KMS-11 (cell line): ENCODE measurements at regions not wholly inside any gene's neighbourhood (a gene's known extent, or its start where the extent isn't known, plus 50 kb on each side); places are given as distances from the start of the nearest gene placed in this dataset.
"Not testable (repeated sequence)": the region's sequence is repeated elsewhere in the genome, so short reads cannot be mapped to it uniquely, and the experiment has no call there.

Experiments used
- H2AFZ ChIP-seq: fragments of 200-600 bp; sonication (generic); 2 replicates; pipeline ENCODE4 v1.6.1; 2016; ENCODE audit warnings: antibody characterized with exemption, mixed run types, low read depth
- H3K27ac ChIP-seq: fragments of 200-600 bp; sonication (generic); 2 replicates; pipeline ENCODE4 v1.6.1; 2016; ENCODE audit warnings: mild to moderate bottlenecking, mixed run types
- H3K27me3 ChIP-seq: fragments of 200-600 bp; sonication (generic); 2 replicates; pipeline ENCODE4 v1.6.1; 2017; ENCODE audit warnings: mild to moderate bottlenecking, low read depth, mixed run types, moderate library complexity; ENCODE audit not compliant: insufficient read depth
- H3K36me3 ChIP-seq: fragments of 200-600 bp; sonication (generic); 2 replicates; pipeline ENCODE4 v1.6.1; 2017; ENCODE audit warnings: mild to moderate bottlenecking, mixed run types; ENCODE audit not compliant: insufficient read depth
- H3K4me1 ChIP-seq: fragments of 200-600 bp; sonication (generic); 2 replicates; pipeline ENCODE4 v1.6.1; 2016; ENCODE audit warnings: mild to moderate bottlenecking, low read depth, mixed run types; ENCODE audit not compliant: poor library complexity, severe bottlenecking
- H3K4me2 ChIP-seq: fragments of 200-600 bp; sonication (generic); 2 replicates; pipeline ENCODE4 v1.7.0; 2016; ENCODE audit warnings: mild to moderate bottlenecking, mixed run types
- H3K4me3 ChIP-seq: fragments of 200-600 bp; sonication (generic); IDR thresholded peaks from 2 replicates; pipeline ENCODE4 v1.6.1; 2017; ENCODE audit warnings: low read depth, low read length, mixed read lengths; ENCODE audit not compliant: insufficient read depth
- H3K79me2 ChIP-seq: fragments of 200-600 bp; sonication (generic); 2 replicates; pipeline ENCODE4 v1.6.1; 2016; ENCODE audit warnings: low read depth, mixed run types; ENCODE audit not compliant: insufficient read depth
- H3K9ac ChIP-seq: fragments of 200-600 bp; sonication (generic); 2 replicates; pipeline ENCODE4 v1.6.1; 2016; ENCODE audit warnings: mild to moderate bottlenecking, mixed run types
- H4K20me1 ChIP-seq: fragments of 200-600 bp; sonication (generic); 2 replicates; pipeline ENCODE4 v1.6.1; 2016; ENCODE audit warnings: mild to moderate bottlenecking, mixed run types; ENCODE audit not compliant: insufficient read depth
- CTCF ChIP-seq: fragments of 200-600 bp; sonication (generic); conservative IDR thresholded peaks from 2 replicates; pipeline ENCODE4 v1.6.1; 2017; ENCODE audit warnings: low read depth, mild to moderate bottlenecking, antibody characterized with exemption, low read length, moderate library complexity, mixed read lengths

DNA sequence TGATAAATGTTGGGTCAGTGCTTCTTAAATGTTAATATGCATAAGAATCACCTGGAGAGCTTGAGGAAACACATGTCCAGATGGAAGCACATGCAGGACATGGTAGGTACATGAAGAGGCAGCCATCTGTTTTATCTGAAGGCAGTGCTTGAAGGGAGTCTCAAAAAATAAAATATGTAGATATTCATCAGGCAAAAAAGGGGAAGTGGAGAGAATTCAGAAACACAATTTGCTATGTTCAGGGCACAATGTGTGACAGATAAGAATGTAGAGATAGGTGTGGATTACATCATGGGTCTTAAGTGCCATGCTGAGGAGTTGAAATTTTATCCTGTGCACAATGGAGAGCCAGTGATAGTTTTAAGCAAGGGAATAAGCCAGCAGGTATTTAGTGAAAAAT lies 59.6 kb upstream of the CASK start:
- Histone ChIP-seq H3K4me2 (no peak overlapping the region), H3K27ac (no peak overlapping the region), H3K4me1 (no peaks in the 10 kb centered on the region), H3K9ac (no peak overlapping the region), H3K4me3 (no peak overlapping the region), H3K79me2 (no peaks in the 10 kb centered on the region), H3K27me3 (no peaks in the 10 kb centered on the region), H3K36me3 (no peaks in the 10 kb centered on the region), H4K20me1 (no peaks in the 10 kb centered on the region), H2AFZ (no peak overlapping the region)
- TF ChIP-seq CTCF = no peak

- Histone ChIP-seq H3K4me1 (no peaks in the 10 kb centered on the region), H3K79me2 (no peaks in the 10 kb centered on the region), H3K4me2 (no peak overlapping the region), H3K27me3 (no peaks in the 10 kb centered on the region), H3K4me3 (no peak overlapping the region), H4K20me1 (no peaks in the 10 kb centered on the region), H2AFZ (no peak overlapping the region), H3K27ac (no peak overlapping the region), H3K36me3 (no peaks in the 10 kb centered on the region), H3K9ac (no peak overlapping the region)
- no peak for TF ChIP-seq CTCF
Measured at GRCh38 chrX:41981481-41982013, 58.2 kb upstream of the CASK start.

DNA sequence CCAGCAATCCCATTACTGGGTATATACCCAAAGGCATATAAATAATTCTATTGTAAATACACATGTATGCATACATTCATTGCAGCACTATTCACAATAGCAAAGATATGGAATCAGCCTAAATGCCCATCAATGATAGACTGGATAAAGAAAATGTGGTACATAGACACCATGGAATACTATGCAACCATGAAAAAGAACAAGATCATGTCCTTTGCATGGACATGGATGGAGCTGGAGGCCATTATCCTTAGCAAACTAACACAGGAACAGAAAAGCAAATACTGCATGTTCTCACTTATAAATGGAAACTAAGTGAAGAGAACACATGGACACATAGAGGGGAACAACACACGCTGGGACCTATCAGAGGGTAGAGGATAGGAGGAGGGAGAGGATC lies 51.3 kb upstream of the CASK start:
- not testable (repeated sequence) for H3K4me2 ChIP-seq, H3K9ac ChIP-seq, H2AFZ ChIP-seq, H4K20me1 ChIP-seq, H3K4me1 ChIP-seq, H3K79me2 ChIP-seq, H3K4me3 ChIP-seq, H3K27ac ChIP-seq, H3K27me3 ChIP-seq, H3K36me3 ChIP-seq

DNA sequence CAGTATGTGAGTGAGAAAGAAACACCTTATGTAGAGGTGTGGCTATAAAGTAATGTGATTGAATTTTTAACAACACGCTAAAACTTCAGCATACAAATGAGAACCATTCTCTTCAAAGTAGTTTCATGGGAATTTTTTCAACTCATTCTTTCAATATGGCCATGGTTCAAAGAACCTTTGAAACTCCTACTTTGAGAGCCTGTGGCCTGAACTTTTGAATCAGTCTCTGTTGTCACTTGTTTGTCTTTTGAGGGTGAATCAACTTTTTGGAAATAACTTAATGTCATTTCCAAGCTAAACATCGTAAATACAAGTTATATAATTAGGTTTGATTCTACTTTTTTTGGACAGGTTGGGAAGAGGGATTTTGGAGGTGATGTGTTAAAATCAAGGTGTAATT lies 49.9 kb upstream of the CASK start:
- no peaks in the 10 kb centered on the region for H3K27me3 ChIP-seq
- H3K79me2 ChIP-seq = no peaks in the 10 kb centered on the region
- H4K20me1 ChIP-seq = no peaks in the 10 kb centered on the region
- H3K36me3 ChIP-seq = no peaks in the 10 kb centered on the region
- H3K4me2 ChIP-seq = no peak overlapping the region
- no peak overlapping the region for H2AFZ ChIP-seq
- H3K4me1 ChIP-seq = no peaks in the 10 kb centered on the region
- H3K4me3 ChIP-seq = no peak overlapping the region
- no peak overlapping the region for H3K27ac ChIP-seq
- H3K9ac ChIP-seq = no peak overlapping the region
- no peak for TF ChIP-seq CTCF
